Nephron progenitor cell (in vitro differentiated cells): ENCODE measurements at regions not wholly inside any gene's neighbourhood (a gene's known extent, or its start where the extent isn't known, plus 50 kb on each side); places are given as distances from the start of the nearest gene placed in this dataset.

Experiments
- DNase-seq: peaks from one replicate; pipeline ENCODE4 v3.0.0; 2021
- H3K27ac Mint-ChIP-seq: 2 replicates; pipeline ENCODE4 v1.8.0; 2021; ENCODE audit warnings: mild to moderate bottlenecking, moderate library complexity, mixed read lengths
- H3K27me3 Mint-ChIP-seq: 2 replicates; pipeline ENCODE4 v1.8.0; 2021; ENCODE audit warnings: mild to moderate bottlenecking, low read depth, mixed read lengths; ENCODE audit not compliant: poor library complexity
- H3K36me3 Mint-ChIP-seq: 2 replicates; pipeline ENCODE4 v1.8.0; 2021; ENCODE audit warnings: low read depth, mixed read lengths
- H3K4me1 Mint-ChIP-seq: 2 replicates; pipeline ENCODE4 v1.8.0; 2021; ENCODE audit warnings: mixed read lengths
- H3K4me3 Mint-ChIP-seq: 2 replicates; pipeline ENCODE4 v1.8.0; 2021; ENCODE audit warnings: mild to moderate bottlenecking, moderate library complexity, mixed read lengths
- H3K9me3 Mint-ChIP-seq: 2 replicates; pipeline ENCODE4 v1.8.0; 2021; ENCODE audit warnings: mild to moderate bottlenecking, moderate library complexity, mixed read lengths
- CTCF ChIP-seq: fragments of 200-600 bp; sonication (generic); IDR thresholded peaks from 2 replicates; pipeline ENCODE4 v1.5.0; 2021; ENCODE audit warnings: antibody characterized with exemption

GRCh38 chr18:10009321-10010144 lies 95.7 kb downstream of the VAPA start:
- Mint-ChIP-seq H3K4me1 (peaks cover 46% of the 10 kb centered on the region), H3K27me3 (peaks cover 3% of the 10 kb centered on the region), H3K36me3 (no peaks in the 10 kb centered on the region), H3K9me3 (no peaks in the 10 kb centered on the region), H3K27ac (peak overlapping the region; percentile 49), H3K4me3 (peak overlapping the region; percentile 1)
- no peak for DNase-seq
- TF ChIP-seq CTCF = no peak

- Mint-ChIP-seq H3K36me3 (no peaks in the 10 kb centered on the region), H3K4me1 (peaks cover 55% of the 10 kb centered on the region), H3K9me3 (no peaks in the 10 kb centered on the region), H3K27me3 (peaks cover 3% of the 10 kb centered on the region), H3K27ac (no peak overlapping the region), H3K4me3 (no peak overlapping the region)
- TF ChIP-seq CTCF = no peak
- DNase-seq = no peak
Measured at GRCh38 chr18:10010611-10011015, 96.8 kb downstream of the VAPA start.

- no peak for DNase-seq
- TF ChIP-seq CTCF = no peak
- Mint-ChIP-seq H3K27ac (no peak overlapping the region), H3K4me1 (peaks cover 57% of the 10 kb centered on the region), H3K4me3 (no peak overlapping the region), H3K36me3 (no peaks in the 10 kb centered on the region), H3K27me3 (peaks cover 3% of the 10 kb centered on the region), H3K9me3 (no peaks in the 10 kb centered on the region)
Measured at GRCh38 chr18:10011061-10011460, 97.2 kb downstream of the VAPA start.

GRCh38 chr18:10011751-10012150 lies 97.9 kb downstream of the VAPA start:
- H3K4me3 Mint-ChIP-seq = no peak overlapping the region
- no peak for DNase-seq
- H3K27ac Mint-ChIP-seq = no peak overlapping the region
- no peaks in the 10 kb centered on the region for H3K36me3 Mint-ChIP-seq
- H3K4me1 Mint-ChIP-seq = peaks cover 56% of the 10 kb centered on the region
- H3K9me3 Mint-ChIP-seq = no peaks in the 10 kb centered on the region
- H3K27me3 Mint-ChIP-seq = peaks cover 3% of the 10 kb centered on the region
- no peak for TF ChIP-seq CTCF

DNA sequence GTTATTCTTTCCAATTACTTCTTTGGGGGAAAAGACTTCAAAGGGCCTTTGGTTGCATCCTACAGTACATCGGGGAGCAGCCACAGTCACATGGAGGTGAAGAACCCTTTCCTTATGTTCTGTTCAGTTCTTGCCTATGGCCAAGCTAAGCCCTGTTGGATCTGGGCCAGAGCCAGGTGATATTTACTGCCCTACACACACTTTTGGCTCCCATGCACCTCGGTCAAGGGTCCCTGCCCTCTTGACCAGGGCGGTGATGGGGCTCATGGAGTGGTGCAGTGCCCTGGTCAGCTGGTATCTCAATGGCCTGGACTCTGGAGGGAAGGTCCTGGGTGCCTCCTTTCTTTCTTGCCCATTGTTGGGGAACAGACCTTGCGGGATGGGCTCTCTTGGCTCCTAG lies 98.7 kb downstream of the VAPA start:
- Mint-ChIP-seq H3K36me3 (no peaks in the 10 kb centered on the region), H3K27ac (no peak overlapping the region), H3K9me3 (no peaks in the 10 kb centered on the region), H3K4me3 (no peak overlapping the region), H3K27me3 (peaks cover 8% of the 10 kb centered on the region), H3K4me1 (peaks cover 53% of the 10 kb centered on the region)
- DNase-seq = no peak
- no peak for TF ChIP-seq CTCF
